ENCODE measurements at regions not wholly inside any gene's neighbourhood (a gene's known extent, or its start where the extent isn't known, plus 50 kb on each side); places are given as distances from the start of the nearest gene placed in this dataset.
"Not testable (repeated sequence)": the region's sequence is repeated elsewhere in the genome, so short reads cannot be mapped to it uniquely, and the experiment has no call there.

DNA sequence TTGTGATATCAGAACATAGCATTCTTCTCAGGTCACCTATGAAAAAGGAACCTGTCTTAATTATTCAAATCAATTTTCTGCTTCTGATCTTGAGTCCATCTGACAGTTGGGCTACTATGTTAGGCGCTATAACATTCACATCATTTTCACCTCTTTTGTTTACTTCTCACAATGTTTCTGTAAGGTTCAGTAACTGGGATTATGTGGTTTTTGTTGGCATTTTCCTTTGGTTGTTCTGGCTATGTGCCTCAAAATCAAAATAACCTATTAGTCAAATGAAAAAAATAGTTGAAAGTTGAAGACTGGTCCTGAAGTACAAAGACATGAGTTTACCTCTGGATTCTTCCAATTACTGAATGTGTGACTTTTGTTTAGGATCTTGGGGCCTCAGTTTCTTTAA is 221.3 kb upstream of the SMIM30 start:
- Histone ChIP-seq H3K27ac (no peak overlapping the region), H4K20me1 (ENCODE audit: low read depth) (no peaks in the 10 kb centered on the region), H3K9me3 (ENCODE audit: low read depth) (no peaks in the 10 kb centered on the region), H3K9ac (no peak overlapping the region), H3K4me2 (no peak overlapping the region), H2AFZ (replicated peaks) (no peak overlapping the region), H3K4me1 (no peaks in the 10 kb centered on the region), H3K4me3 (no peak overlapping the region), H3F3A (ENCODE audit: low read depth) (no peaks in the 10 kb centered on the region), H3K79me2 (ENCODE audit: low read depth) (no peaks in the 10 kb centered on the region), H3K27me3 (no peaks in the 10 kb centered on the region), H3K36me3 (no peaks in the 10 kb centered on the region)
- no peaks in the 10 kb centered on the region for H3K27me3 Mint-ChIP-seq (ENCODE audit: insufficient read depth, low read depth)
- no peaks in the 10 kb centered on the region for H3K36me3 Mint-ChIP-seq
- H3K4me3 Mint-ChIP-seq, result no peak overlapping the region
- DNase-seq (ENCODE audit: low spot score), result no peak
- H3K9me3 Mint-ChIP-seq, result peaks cover 3% of the 10 kb centered on the region
- no peaks in the 10 kb centered on the region for H3K4me1 Mint-ChIP-seq
- TF ChIP-seq EZH2phosphoT487 (IDR thresholded peaks at IDR 0.05) (no peak), EZH2 (IDR thresholded peaks at IDR 0.05) (no peak)
- TF ChIP-seq, protein P1, sequence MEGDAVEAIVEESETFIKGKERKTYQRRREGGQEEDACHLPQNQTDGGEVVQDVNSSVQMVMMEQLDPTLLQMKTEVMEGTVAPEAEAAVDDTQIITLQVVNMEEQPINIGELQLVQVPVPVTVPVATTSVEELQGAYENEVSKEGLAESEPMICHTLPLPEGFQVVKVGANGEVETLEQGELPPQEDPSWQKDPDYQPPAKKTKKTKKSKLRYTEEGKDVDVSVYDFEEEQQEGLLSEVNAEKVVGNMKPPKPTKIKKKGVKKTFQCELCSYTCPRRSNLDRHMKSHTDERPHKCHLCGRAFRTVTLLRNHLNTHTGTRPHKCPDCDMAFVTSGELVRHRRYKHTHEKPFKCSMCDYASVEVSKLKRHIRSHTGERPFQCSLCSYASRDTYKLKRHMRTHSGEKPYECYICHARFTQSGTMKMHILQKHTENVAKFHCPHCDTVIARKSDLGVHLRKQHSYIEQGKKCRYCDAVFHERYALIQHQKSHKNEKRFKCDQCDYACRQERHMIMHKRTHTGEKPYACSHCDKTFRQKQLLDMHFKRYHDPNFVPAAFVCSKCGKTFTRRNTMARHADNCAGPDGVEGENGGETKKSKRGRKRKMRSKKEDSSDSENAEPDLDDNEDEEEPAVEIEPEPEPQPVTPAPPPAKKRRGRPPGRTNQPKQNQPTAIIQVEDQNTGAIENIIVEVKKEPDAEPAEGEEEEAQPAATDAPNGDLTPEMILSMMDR (IDR thresholded peaks at IDR 0.05), result no peak
- no peak overlapping the region for H3K27ac Mint-ChIP-seq

DNA sequence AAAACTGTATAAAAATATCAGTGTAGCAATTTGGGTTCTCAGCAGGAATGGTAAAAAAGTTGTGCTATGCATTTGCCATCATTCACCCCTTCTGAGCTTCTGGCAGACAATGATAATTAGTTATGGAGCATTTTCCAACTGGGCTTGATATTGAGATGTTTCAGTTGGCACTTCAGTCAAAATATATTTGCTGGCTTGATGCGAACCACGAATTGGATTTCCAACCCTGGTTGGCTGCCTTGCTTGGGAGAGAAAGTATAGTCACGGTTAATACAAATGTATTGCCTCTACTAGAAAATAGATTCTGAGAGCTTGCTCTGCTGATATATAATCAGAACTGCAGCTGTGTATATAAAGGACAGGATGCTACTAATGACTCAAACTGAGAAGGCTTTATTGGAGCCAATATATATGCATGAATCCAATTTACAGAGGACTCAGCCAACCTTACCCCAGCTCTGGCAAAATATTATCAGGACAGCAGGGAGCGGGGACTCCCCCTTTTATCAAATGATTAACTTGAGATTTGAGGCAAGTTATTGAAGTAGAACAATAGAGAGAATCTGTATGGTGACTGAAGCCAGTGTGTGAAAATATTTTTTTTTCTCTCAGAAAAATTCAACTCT is 219.8 kb upstream of the SMIM30 start:
- Histone ChIP-seq H3K9ac (no peak overlapping the region), H2AFZ (replicated peaks) (no peak overlapping the region), H4K20me1 (ENCODE audit: low read depth) (no peaks in the 10 kb centered on the region), H3K4me1 (no peaks in the 10 kb centered on the region), H3K9me3 (ENCODE audit: low read depth) (no peaks in the 10 kb centered on the region), H3K79me2 (ENCODE audit: low read depth) (no peaks in the 10 kb centered on the region), H3K27ac (no peak overlapping the region), H3K4me2 (no peak overlapping the region), H3K36me3 (no peaks in the 10 kb centered on the region), H3K4me3 (no peak overlapping the region), H3F3A (ENCODE audit: low read depth) (no peaks in the 10 kb centered on the region), H3K27me3 (no peaks in the 10 kb centered on the region)
- Mint-ChIP-seq H3K9me3 (peaks cover 3% of the 10 kb centered on the region), H3K27ac (no peak overlapping the region), H3K27me3 (ENCODE audit: insufficient read depth, low read depth) (no peaks in the 10 kb centered on the region), H3K4me3 (no peak overlapping the region), H3K4me1 (no peaks in the 10 kb centered on the region), H3K36me3 (no peaks in the 10 kb centered on the region)
- no peak for TF ChIP-seq EZH2 (IDR thresholded peaks at IDR 0.05)
- no peak for TF ChIP-seq EZH2phosphoT487 (IDR thresholded peaks at IDR 0.05)
- TF ChIP-seq, protein P1 (IDR thresholded peaks at IDR 0.05), result no peak
- no peak for DNase-seq (ENCODE audit: low spot score)

DNA sequence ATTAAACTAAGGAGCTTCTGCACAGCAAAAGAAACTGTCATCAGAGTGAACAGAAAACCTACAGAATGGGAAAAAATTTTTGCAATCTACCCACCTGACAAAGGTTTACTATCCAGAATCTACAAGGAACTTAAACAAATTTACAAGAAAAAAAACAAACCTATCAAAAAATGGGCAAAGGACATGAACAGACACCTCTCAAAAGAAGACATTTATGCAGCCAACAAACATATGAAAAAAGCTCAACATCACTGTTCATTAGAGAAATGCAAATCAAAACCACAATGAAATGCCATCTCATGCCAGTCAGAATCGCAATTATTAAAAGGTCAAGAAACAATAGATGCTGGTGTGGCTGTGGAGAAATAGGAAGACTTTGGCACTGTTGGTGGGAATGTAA is 218.5 kb upstream of the SMIM30 start:
- H3K9me3 Mint-ChIP-seq, H3K27ac ChIP-seq: not testable (repeated sequence)

DNA sequence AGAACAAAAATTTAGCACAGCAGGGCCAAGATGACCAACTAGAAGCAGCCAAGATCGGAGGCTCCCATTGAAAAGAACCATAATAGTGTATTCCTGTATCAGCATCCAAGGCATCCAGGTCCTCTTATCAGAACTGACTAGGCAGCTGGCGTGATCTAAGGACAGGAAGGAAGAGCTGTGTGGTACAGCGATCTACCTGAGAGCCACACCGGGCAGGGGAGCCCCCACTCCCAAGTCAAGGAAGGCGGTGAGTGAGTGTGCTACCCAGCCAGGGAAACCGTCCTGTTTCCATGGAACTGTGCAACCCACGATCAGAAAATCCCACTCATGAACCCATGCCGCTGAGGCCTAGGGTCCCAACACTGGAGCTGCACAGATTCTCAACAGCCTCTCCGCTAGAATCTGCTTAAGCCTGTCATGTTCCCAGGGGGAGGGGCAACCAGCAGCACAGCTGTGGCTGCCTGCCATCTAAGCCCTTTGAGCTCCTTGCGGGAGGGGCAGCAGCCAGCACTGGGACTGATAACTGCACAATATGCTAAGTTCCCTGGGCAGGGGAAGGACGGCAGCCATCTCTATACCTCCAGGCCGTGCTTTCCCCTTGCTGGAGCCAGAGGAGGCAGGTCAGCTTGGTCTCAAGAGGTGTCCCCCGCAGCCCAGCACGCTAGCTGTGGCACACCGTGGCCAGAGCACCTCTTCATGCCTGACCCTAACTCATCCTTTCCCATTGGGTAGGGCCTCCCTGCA is 213.0 kb upstream of the SMIM30 start:
- peaks cover 4% of the 10 kb centered on the region for H3K4me1 Mint-ChIP-seq
- DNase-seq (ENCODE audit: low spot score), result peak; percentile 85
- no peaks in the 10 kb centered on the region for H3K79me2 ChIP-seq (ENCODE audit: low read depth)
- H3K27me3 Mint-ChIP-seq (ENCODE audit: insufficient read depth, low read depth), result no peaks in the 10 kb centered on the region
- H3K4me3 ChIP-seq, result no peak overlapping the region
- H2AFZ ChIP-seq (replicated peaks), result peak overlapping the region; percentile 89
- H3K27ac Mint-ChIP-seq, result no peak overlapping the region
- H3K27ac ChIP-seq, result no peak overlapping the region
- no peaks in the 10 kb centered on the region for H3K27me3 ChIP-seq
- no peaks in the 10 kb centered on the region for H3K36me3 Mint-ChIP-seq
- no peaks in the 10 kb centered on the region for H3K36me3 ChIP-seq
- H4K20me1 ChIP-seq (ENCODE audit: low read depth), result no peaks in the 10 kb centered on the region
- peaks cover 3% of the 10 kb centered on the region for H3K9me3 Mint-ChIP-seq
- H3K4me3 Mint-ChIP-seq, result no peak overlapping the region
- peak overlapping the region; percentile 35 for H3K4me2 ChIP-seq
- H3K9ac ChIP-seq, result no peak overlapping the region
- TF ChIP-seq EZH2phosphoT487 (IDR thresholded peaks at IDR 0.05) (no peak), EZH2 (IDR thresholded peaks at IDR 0.05) (no peak)
- TF ChIP-seq, protein P1 (IDR thresholded peaks at IDR 0.05), result no peak
- peaks cover 6% of the 10 kb centered on the region for H3K4me1 ChIP-seq
- H3K9me3 ChIP-seq (ENCODE audit: low read depth), result no peaks in the 10 kb centered on the region
- no peaks in the 10 kb centered on the region for H3F3A ChIP-seq (ENCODE audit: low read depth)

More for the DNA sequence above, 218.5 kb upstream of the SMIM30 start:
- not testable (repeated sequence) for H3K4me1 Mint-ChIP-seq; H3K9ac ChIP-seq; H3K36me3 Mint-ChIP-seq; H3K27me3 Mint-ChIP-seq (ENCODE audit: insufficient read depth, low read depth); H3K9me3 ChIP-seq (ENCODE audit: low read depth); H3K4me3 Mint-ChIP-seq; H3K36me3 ChIP-seq; H3K27ac Mint-ChIP-seq; H2AFZ ChIP-seq (replicated peaks); DNase-seq (ENCODE audit: low spot score); H3F3A ChIP-seq (ENCODE audit: low read depth); H4K20me1 ChIP-seq (ENCODE audit: low read depth); H3K27me3 ChIP-seq; H3K4me2 ChIP-seq; H3K4me3 ChIP-seq; H3K79me2 ChIP-seq (ENCODE audit: low read depth); H3K4me1 ChIP-seq
